GM12891 (cell line): ENCODE measurements at regions not wholly inside any gene's neighbourhood (a gene's known extent, or its start where the extent isn't known, plus 50 kb on each side); places are given as distances from the start of the nearest gene placed in this dataset.

ENCODE experiments used
- PAX5 ChIP-seq: IDR thresholded peaks from 2 replicates; pipeline ENCODE4 v1.6.1; 2011; ENCODE audit warnings: low read length, moderate library complexity, mild to moderate bottlenecking; ENCODE audit not compliant: insufficient read depth, severe bottlenecking
- POLR2A ChIP-seq: IDR thresholded peaks from 2 replicates; pipeline ENCODE4 v1.6.1; 2011; ENCODE audit warnings: low read depth, low read length, control low read depth
- POU2F2 ChIP-seq: IDR thresholded peaks from 2 replicates; pipeline ENCODE4 v1.6.1; 2011; ENCODE audit warnings: low read depth, mild to moderate bottlenecking, control low read depth, low read length, moderate library complexity

- TF ChIP-seq POU2F2: no peak
- no peak for TF ChIP-seq PAX5
- no peak for TF ChIP-seq POLR2A
Measured at GRCh38 chr5:7244208-7244607, 151.7 kb upstream of the ADCY2 start.
